CD4-positive, alpha-beta T cell treated with Interleukin-12 subunit alpha and Interleukin-12 subunit beta, for 1 hour (primary cell): ENCODE measurements at regions not wholly inside any gene's neighbourhood (a gene's known extent, or its start where the extent isn't known, plus 50 kb on each side); places are given as distances from the start of the nearest gene placed in this dataset.
"Not testable (repeated sequence)": the region's sequence is repeated elsewhere in the genome, so short reads cannot be mapped to it uniquely, and the experiment has no call there.

ENCODE experiments used
- DNase-seq: peaks from one replicate; pipeline ENCODE4 v3.0.0-alpha.2; 2020

GRCh38 chrX:12060489-12061260, 77.6 kb upstream of the FRMPD4 start:
- no peak for DNase-seq

GRCh38 chrX:12065251-12065650, 73.0 kb upstream of the FRMPD4 start:
- DNase-seq: no peak

GRCh38 chrX:12076046-12076445, 62.2 kb upstream of the FRMPD4 start:
- DNase-seq: no peak

- DNase-seq: no peak
These were observed 58.0 kb upstream of the FRMPD4 start for GRCh38 chrX:12080265-12080664.

GRCh38 chrX:12082959-12083358, 55.3 kb upstream of the FRMPD4 start:
- DNase-seq: not testable (repeated sequence)
